Hindlimb muscle (tissue), 1 donor: ENCODE measurements at regions not wholly inside any gene's neighbourhood (a gene's known extent, or its start where the extent isn't known, plus 50 kb on each side); places are given as distances from the start of the nearest gene placed in this dataset.

ENCODE experiments used
- DNase-seq: peaks from one replicate; pipeline ENCODE4 v3.0.0-alpha.2; 2013

- DNase-seq = no peak
These were observed 201.7 kb downstream of the RAMP3 start for GRCh38 chr7:45359250-45359649.

GRCh38 chr7:45359776-45360175 lies 202.2 kb downstream of the RAMP3 start:
- DNase-seq = no peak

GRCh38 chr7:45363669-45364068 lies 206.1 kb downstream of the RAMP3 start:
- DNase-seq = no peak

- no peak for DNase-seq
These were observed 207.8 kb downstream of the RAMP3 start for GRCh38 chr7:45365341-45365740.

GRCh38 chr7:45366475-45366874 lies 207.7 kb upstream of the ADCY1 start:
- DNase-seq = no peak

- DNase-seq = no peak
These were observed 207.1 kb upstream of the ADCY1 start for GRCh38 chr7:45367026-45367425.

GRCh38 chr7:45368129-45368807 lies 205.9 kb upstream of the ADCY1 start:
- DNase-seq = no peak

- no peak for DNase-seq
These were observed 189.7 kb upstream of the ADCY1 start for GRCh38 chr7:45384499-45384898.

GRCh38 chr7:45387837-45388236 lies 186.3 kb upstream of the ADCY1 start:
- no peak for DNase-seq

GRCh38 chr7:45389073-45389872 lies 184.9 kb upstream of the ADCY1 start:
- DNase-seq = peak; percentile 36

GRCh38 chr7:45390180-45390579 lies 184.0 kb upstream of the ADCY1 start:
- no peak for DNase-seq

GRCh38 chr7:45390731-45391130 lies 183.4 kb upstream of the ADCY1 start:
- DNase-seq = no peak

GRCh38 chr7:45391618-45392451 lies 182.3 kb upstream of the ADCY1 start:
- no peak for DNase-seq

- DNase-seq = no peak
These were observed 180.0 kb upstream of the ADCY1 start for GRCh38 chr7:45394117-45394708.

GRCh38 chr7:45399069-45399468 lies 175.1 kb upstream of the ADCY1 start:
- no peak for DNase-seq

- no peak for DNase-seq
These were observed 173.5 kb upstream of the ADCY1 start for GRCh38 chr7:45400680-45401079.

GRCh38 chr7:45401155-45401554 lies 173.0 kb upstream of the ADCY1 start:
- DNase-seq = no peak

GRCh38 chr7:45401851-45402250 lies 172.3 kb upstream of the ADCY1 start:
- DNase-seq = no peak

GRCh38 chr7:45402480-45403218 lies 171.5 kb upstream of the ADCY1 start:
- no peak for DNase-seq

- DNase-seq = no peak
These were observed 169.5 kb upstream of the ADCY1 start for GRCh38 chr7:45404622-45405021.

- no peak for DNase-seq
These were observed 166.3 kb upstream of the ADCY1 start for GRCh38 chr7:45407730-45408408.

- no peak for DNase-seq
These were observed 165.8 kb upstream of the ADCY1 start for GRCh38 chr7:45408409-45408737.
